ENCODE measurements at regions not wholly inside any gene's neighbourhood (a gene's known extent, or its start where the extent isn't known, plus 50 kb on each side); places are given as distances from the start of the nearest gene placed in this dataset.

- no peak for ATAC-seq
Measured at GRCh38 chr14:55734731-55735130, 154.7 kb downstream of the KTN1 start.

GRCh38 chr14:55739967-55740648, 160.1 kb downstream of the KTN1 start:
- ATAC-seq: no peak

GRCh38 chr14:55740649-55740989, 160.6 kb downstream of the KTN1 start:
- ATAC-seq: no peak

- no peak for ATAC-seq
Measured at GRCh38 chr14:55741240-55741639, 161.2 kb downstream of the KTN1 start.

GRCh38 chr14:55743551-55743950, 163.5 kb downstream of the KTN1 start:
- no peak for ATAC-seq

- ATAC-seq: no peak
Measured at GRCh38 chr14:55744321-55744720, 164.3 kb downstream of the KTN1 start.

- no peak for ATAC-seq
Measured at GRCh38 chr14:55745906-55746305, 165.9 kb downstream of the KTN1 start.

GRCh38 chr14:55746558-55746957, 166.6 kb downstream of the KTN1 start:
- no peak for ATAC-seq

- ATAC-seq: peak; percentile 62
Measured at GRCh38 chr14:55747186-55747585, 167.2 kb downstream of the KTN1 start.

GRCh38 chr14:55749201-55749812, 169.3 kb downstream of the KTN1 start:
- ATAC-seq: no peak

GRCh38 chr14:55749946-55750345, 169.9 kb downstream of the KTN1 start:
- ATAC-seq: no peak

GRCh38 chr14:55752580-55753390, 172.8 kb downstream of the KTN1 start:
- ATAC-seq: peak; percentile 67

- ATAC-seq: peak; percentile 65
Measured at GRCh38 chr14:55754471-55754870, 174.5 kb downstream of the KTN1 start.

GRCh38 chr14:55754871-55755270, 174.9 kb downstream of the KTN1 start:
- ATAC-seq: no peak

- ATAC-seq: no peak
Measured at GRCh38 chr14:55756078-55756477, 176.1 kb downstream of the KTN1 start.

GRCh38 chr14:55756557-55756956, 176.6 kb downstream of the KTN1 start:
- no peak for ATAC-seq

- no peak for ATAC-seq
Measured at GRCh38 chr14:55758796-55759195, 178.8 kb downstream of the KTN1 start.

GRCh38 chr14:55760789-55761566, 181.0 kb downstream of the KTN1 start:
- no peak for ATAC-seq

- ATAC-seq: no peak
Measured at GRCh38 chr14:55761651-55762050, 181.6 kb downstream of the KTN1 start.

- ATAC-seq: no peak
Measured at GRCh38 chr14:55762595-55763232, 182.7 kb downstream of the KTN1 start.

GRCh38 chr14:55764784-55765183, 184.8 kb downstream of the KTN1 start:
- ATAC-seq: no peak

GRCh38 chr14:55766071-55766470, 186.1 kb downstream of the KTN1 start:
- no peak for ATAC-seq

GRCh38 chr14:55767286-55767685, 187.3 kb downstream of the KTN1 start:
- no peak for ATAC-seq
